ENCODE measurements at regions not wholly inside any gene's neighbourhood (a gene's known extent, or its start where the extent isn't known, plus 50 kb on each side); places are given as distances from the start of the nearest gene placed in this dataset.
"Not testable (repeated sequence)": the region's sequence is repeated elsewhere in the genome, so short reads cannot be mapped to it uniquely, and the experiment has no call there.

DNA sequence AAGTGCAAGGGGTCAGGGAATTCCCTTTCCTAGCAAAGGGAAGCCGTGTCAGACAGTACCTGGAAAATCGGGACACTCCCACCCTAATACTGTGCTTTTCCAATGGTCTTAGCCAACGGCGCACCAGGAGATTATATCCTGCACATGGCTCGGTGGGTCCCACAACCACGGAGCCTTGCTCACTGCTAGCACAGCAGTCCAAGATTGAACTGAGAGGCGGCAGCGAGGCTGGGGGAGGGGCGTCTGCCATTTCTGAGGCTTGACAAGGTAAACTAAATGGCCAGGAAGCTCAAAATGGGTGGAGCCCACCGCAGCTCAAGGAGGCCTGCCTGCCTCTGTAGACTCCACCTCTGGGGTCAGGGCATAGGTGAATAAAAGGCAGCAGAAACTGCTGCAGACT lies 76.5 kb upstream of the LINC00632 start:
- H3K27ac ChIP-seq; DNase-seq (ENCODE audit: low read depth in 1 of 2, low spot score in 1 of 2); POLR2A ChIA-PET; H3K4me2 ChIP-seq; ATAC-seq; H3K4me3 ChIP-seq; FAIRE-seq; CTCF ChIA-PET; H3K9me3 ChIP-seq; H3K4me1 ChIP-seq: not testable (repeated sequence)
- 23% methylated on average over 5 of the region's 10 CpGs for WGBS (ENCODE audit: missing lambda C conversion rate)

- no peak overlapping the region for H3K27ac ChIP-seq
- POLR2A ChIA-PET: no interaction called here
- H3K9me3 ChIP-seq: no peaks in the 10 kb centered on the region
- no peak overlapping the region for H3K4me3 ChIP-seq
- TF ChIP-seq ZC3H11A (IDR thresholded peaks at IDR 0.05): no peak
- TF ChIP-seq, protein P1, sequence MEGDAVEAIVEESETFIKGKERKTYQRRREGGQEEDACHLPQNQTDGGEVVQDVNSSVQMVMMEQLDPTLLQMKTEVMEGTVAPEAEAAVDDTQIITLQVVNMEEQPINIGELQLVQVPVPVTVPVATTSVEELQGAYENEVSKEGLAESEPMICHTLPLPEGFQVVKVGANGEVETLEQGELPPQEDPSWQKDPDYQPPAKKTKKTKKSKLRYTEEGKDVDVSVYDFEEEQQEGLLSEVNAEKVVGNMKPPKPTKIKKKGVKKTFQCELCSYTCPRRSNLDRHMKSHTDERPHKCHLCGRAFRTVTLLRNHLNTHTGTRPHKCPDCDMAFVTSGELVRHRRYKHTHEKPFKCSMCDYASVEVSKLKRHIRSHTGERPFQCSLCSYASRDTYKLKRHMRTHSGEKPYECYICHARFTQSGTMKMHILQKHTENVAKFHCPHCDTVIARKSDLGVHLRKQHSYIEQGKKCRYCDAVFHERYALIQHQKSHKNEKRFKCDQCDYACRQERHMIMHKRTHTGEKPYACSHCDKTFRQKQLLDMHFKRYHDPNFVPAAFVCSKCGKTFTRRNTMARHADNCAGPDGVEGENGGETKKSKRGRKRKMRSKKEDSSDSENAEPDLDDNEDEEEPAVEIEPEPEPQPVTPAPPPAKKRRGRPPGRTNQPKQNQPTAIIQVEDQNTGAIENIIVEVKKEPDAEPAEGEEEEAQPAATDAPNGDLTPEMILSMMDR (IDR thresholded peaks at IDR 0.05): no peak
- TF ChIP-seq FOSL2 (IDR thresholded peaks at IDR 0.05): no peak
- TF ChIP-seq FOSL2 (CRISPR knock-in tag; IDR thresholded peaks at IDR 0.05): no peak
- TF ChIP-seq MAFK (IDR thresholded peaks at IDR 0.05; ENCODE audit: partially characterized antibody): no peak
- TF ChIP-seq NFE2L2 (conservative IDR thresholded peaks at IDR 0.05; ENCODE audit: low read length): no peak
- no peak for TF ChIP-seq ZFP36 (IDR thresholded peaks at IDR 0.05; ENCODE audit: borderline replicate concordance, partially characterized antibody)
- no peak for TF ChIP-seq MAZ (IDR thresholded peaks at IDR 0.05; ENCODE audit: borderline replicate concordance, low read depth, low read length)
- no peak for TF ChIP-seq RCOR1 (IDR thresholded peaks at IDR 0.05; ENCODE audit: low read depth, low read length)
- no peak for TF ChIP-seq RFX5 (IDR thresholded peaks at IDR 0.05)
- TF ChIP-seq CEBPB (IDR thresholded peaks at IDR 0.05): no peak
- no peak for TF ChIP-seq PHF8 (IDR thresholded peaks at IDR 0.05; ENCODE audit: borderline replicate concordance, low read depth)
- no peak for TF ChIP-seq CHD2 (IDR thresholded peaks at IDR 0.05; ENCODE audit: low read length, partially characterized antibody)
- no peak for TF ChIP-seq JUNB (IDR thresholded peaks at IDR 0.05)
- TF ChIP-seq RNF2 (IDR thresholded peaks at IDR 0.05; ENCODE audit: borderline replicate concordance, low read depth): no peak
- no peak for TF ChIP-seq ESRRA (IDR thresholded peaks at IDR 0.05; ENCODE audit: borderline replicate concordance, low read length)
- TF ChIP-seq HDAC2 (IDR thresholded peaks at IDR 0.05): no peak
- TF ChIP-seq HOXB5 (CRISPR knock-in tag; IDR thresholded peaks at IDR 0.05): no peak
- TF ChIP-seq ELK1 (IDR thresholded peaks at IDR 0.05; ENCODE audit: low read depth, low read length): no peak
- no peak for TF ChIP-seq HOXB13 (CRISPR knock-in tag; IDR thresholded peaks at IDR 0.05; ENCODE audit: low read depth)
- no peak for TF ChIP-seq JUN (IDR thresholded peaks at IDR 0.05)
- H3K4me1 ChIP-seq: no peaks in the 10 kb centered on the region
- CTCF ChIA-PET: no interaction called here
- ATAC-seq (no peak), DNase-seq (ENCODE audit: low read depth in 1 of 2, low spot score in 1 of 2) (no peak), FAIRE-seq (no peak)
- no peak overlapping the region for H3K4me2 ChIP-seq
Measured at GRCh38 chrX:140608111-140608510, 101.4 kb upstream of the LINC00632 start.

GRCh38 chrX:140602140-140602539 lies 97.3 kb upstream of the SOX3 start:
- POLR2A ChIA-PET: no interaction called here
- Histone ChIP-seq H3K9me3 (no peaks in the 10 kb centered on the region), H3K4me2 (no peak overlapping the region), H3K4me1 (no peaks in the 10 kb centered on the region), H3K27ac (no peak overlapping the region), H3K4me3 (no peak overlapping the region)
- CTCF ChIA-PET: no interaction called here
- 6% methylated on average over 3 of the region's 3 CpGs for WGBS (ENCODE audit: missing lambda C conversion rate)
- ATAC-seq (no peak), FAIRE-seq (no peak), DNase-seq (ENCODE audit: low read depth in 1 of 2, low spot score in 1 of 2) (no peak)
- TF ChIP-seq RCOR1 (IDR thresholded peaks at IDR 0.05; ENCODE audit: low read depth, low read length) (no peak), EHF (CRISPR knock-in tag; IDR thresholded peaks at IDR 0.05) (no peak), FOSL2 (IDR thresholded peaks at IDR 0.05) (no peak), FOSL2 (CRISPR knock-in tag; IDR thresholded peaks at IDR 0.05) (no peak), PHF8 (IDR thresholded peaks at IDR 0.05; ENCODE audit: borderline replicate concordance, low read depth) (no peak), HEYL (CRISPR knock-in tag; IDR thresholded peaks at IDR 0.05) (no peak), CBX2 (IDR thresholded peaks at IDR 0.05; ENCODE audit: borderline replicate concordance, low read depth) (no peak), HES2 (IDR thresholded peaks at IDR 0.05) (no peak), CHD4 (IDR thresholded peaks at IDR 0.05; ENCODE audit: borderline replicate concordance) (no peak), NPAS2 (CRISPR knock-in tag; IDR thresholded peaks at IDR 0.05; ENCODE audit: borderline replicate concordance) (no peak)
- TF ChIP-seq, protein P2, sequence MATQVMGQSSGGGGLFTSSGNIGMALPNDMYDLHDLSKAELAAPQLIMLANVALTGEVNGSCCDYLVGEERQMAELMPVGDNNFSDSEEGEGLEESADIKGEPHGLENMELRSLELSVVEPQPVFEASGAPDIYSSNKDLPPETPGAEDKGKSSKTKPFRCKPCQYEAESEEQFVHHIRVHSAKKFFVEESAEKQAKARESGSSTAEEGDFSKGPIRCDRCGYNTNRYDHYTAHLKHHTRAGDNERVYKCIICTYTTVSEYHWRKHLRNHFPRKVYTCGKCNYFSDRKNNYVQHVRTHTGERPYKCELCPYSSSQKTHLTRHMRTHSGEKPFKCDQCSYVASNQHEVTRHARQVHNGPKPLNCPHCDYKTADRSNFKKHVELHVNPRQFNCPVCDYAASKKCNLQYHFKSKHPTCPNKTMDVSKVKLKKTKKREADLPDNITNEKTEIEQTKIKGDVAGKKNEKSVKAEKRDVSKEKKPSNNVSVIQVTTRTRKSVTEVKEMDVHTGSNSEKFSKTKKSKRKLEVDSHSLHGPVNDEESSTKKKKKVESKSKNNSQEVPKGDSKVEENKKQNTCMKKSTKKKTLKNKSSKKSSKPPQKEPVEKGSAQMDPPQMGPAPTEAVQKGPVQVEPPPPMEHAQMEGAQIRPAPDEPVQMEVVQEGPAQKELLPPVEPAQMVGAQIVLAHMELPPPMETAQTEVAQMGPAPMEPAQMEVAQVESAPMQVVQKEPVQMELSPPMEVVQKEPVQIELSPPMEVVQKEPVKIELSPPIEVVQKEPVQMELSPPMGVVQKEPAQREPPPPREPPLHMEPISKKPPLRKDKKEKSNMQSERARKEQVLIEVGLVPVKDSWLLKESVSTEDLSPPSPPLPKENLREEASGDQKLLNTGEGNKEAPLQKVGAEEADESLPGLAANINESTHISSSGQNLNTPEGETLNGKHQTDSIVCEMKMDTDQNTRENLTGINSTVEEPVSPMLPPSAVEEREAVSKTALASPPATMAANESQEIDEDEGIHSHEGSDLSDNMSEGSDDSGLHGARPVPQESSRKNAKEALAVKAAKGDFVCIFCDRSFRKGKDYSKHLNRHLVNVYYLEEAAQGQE (IDR thresholded peaks at IDR 0.05): no peak

Measured in A549 (cell line).